Endodermal cell (in vitro differentiated cells): ENCODE measurements at regions not wholly inside any gene's neighbourhood (a gene's known extent, or its start where the extent isn't known, plus 50 kb on each side); places are given as distances from the start of the nearest gene placed in this dataset.

ENCODE experiments used
- DNase-seq: peaks from one replicate; pipeline ENCODE4 v3.0.0-alpha.2; 2017
- H3K27ac ChIP-seq: 2 replicates; pipeline ENCODE4 v1.5.1; 2013; ENCODE audit warnings: mild to moderate bottlenecking, low read depth, low read length, moderate library complexity
- H3K27me3 ChIP-seq: 2 replicates; pipeline ENCODE4 v1.6.1; 2013; ENCODE audit warnings: mild to moderate bottlenecking, low read length, moderate library complexity; ENCODE audit not compliant: insufficient read depth, control insufficient read depth, poor library complexity, severe bottlenecking
- H3K36me3 ChIP-seq: 2 replicates; pipeline ENCODE4 v1.7.0; 2013; ENCODE audit warnings: mild to moderate bottlenecking, low read length, moderate library complexity; ENCODE audit not compliant: control insufficient read depth, insufficient read depth
- H3K4me1 ChIP-seq: one replicate; pipeline ENCODE4 v1.7.0; 2013; ENCODE audit warnings: low read length; ENCODE audit not compliant: control insufficient read depth, insufficient read depth
- H3K4me3 ChIP-seq: 2 replicates; pipeline ENCODE4 v1.5.1; 2013; ENCODE audit warnings: mild to moderate bottlenecking, low read length, moderate library complexity
- H3K9ac ChIP-seq: 2 replicates; pipeline ENCODE4 v1.6.1; 2013; ENCODE audit warnings: mild to moderate bottlenecking, low read length, moderate library complexity; ENCODE audit not compliant: poor library complexity, severe bottlenecking; ENCODE audit errors: extremely low read depth
- H3K9me3 ChIP-seq: 2 replicates; pipeline ENCODE4 v1.6.1; 2013; ENCODE audit warnings: mild to moderate bottlenecking, low read length, moderate library complexity; ENCODE audit not compliant: control insufficient read depth
- H3K27ac Mint-ChIP-seq: 2 replicates; pipeline ENCODE4 v1.8.0; 2020; ENCODE audit warnings: mixed read lengths
- H3K27me3 Mint-ChIP-seq: 2 replicates; pipeline ENCODE4 v1.8.0; 2021; ENCODE audit warnings: mild to moderate bottlenecking, mixed read lengths; ENCODE audit not compliant: insufficient read depth
- H3K36me3 Mint-ChIP-seq: 2 replicates; pipeline ENCODE4 v1.8.0; 2020; ENCODE audit warnings: low read depth, mixed read lengths
- H3K4me1 Mint-ChIP-seq: 2 replicates; pipeline ENCODE4 v1.8.0; 2020; ENCODE audit warnings: mixed read lengths
- H3K4me3 Mint-ChIP-seq: 2 replicates; pipeline ENCODE4 v1.8.0; 2020; ENCODE audit warnings: mild to moderate bottlenecking, moderate library complexity, mixed read lengths
- H3K9me3 Mint-ChIP-seq: 2 replicates; pipeline ENCODE4 v1.8.0; 2020; ENCODE audit warnings: mild to moderate bottlenecking, mixed read lengths
- CTCF ChIP-seq: fragments of 200-600 bp; sonication (generic); conservative IDR thresholded peaks from 2 replicates; pipeline ENCODE4 v1.5.0; 2021; ENCODE audit warnings: antibody characterized with exemption, mild to moderate bottlenecking
- WGBS, 2 experiments: methylation state at CpG; one replicate each; pipeline versions ENCODE4 v1.1.5 to v1.1.7; 2013; ENCODE audit warnings: missing lambda C conversion rate in 2 of 2, mixed read lengths in 1 of 2; ENCODE audit not compliant: insufficient coverage in 1 of 2, insufficient read length in 1 of 2; 5-methylcytosine and 5-hydroxymethylcytosine counted together

GRCh38 chr6:169372589-169372988 lies 118.9 kb upstream of the THBS2 start:
- TF ChIP-seq CTCF, result no peak
- Mint-ChIP-seq H3K36me3 (no peaks in the 10 kb centered on the region), H3K27ac (no peak overlapping the region), H3K27me3 (peaks cover 5% of the 10 kb centered on the region), H3K4me1 (no peaks in the 10 kb centered on the region), H3K9me3 (peaks cover 26% of the 10 kb centered on the region), H3K4me3 (no peak overlapping the region)
- WGBS, 2 experiments, result 81 to 100% methylated on average over 1 to 5 of the region's 5 CpGs
- H3K27ac ChIP-seq, result no peak overlapping the region
- H3K27me3 ChIP-seq, result no peaks in the 10 kb centered on the region
- H3K9ac ChIP-seq, result no peak overlapping the region
- no peak for DNase-seq
- H3K4me1 ChIP-seq, result no peaks in the 10 kb centered on the region
- peaks cover 10% of the 10 kb centered on the region for H3K9me3 ChIP-seq
- no peak overlapping the region for H3K4me3 ChIP-seq
- H3K36me3 ChIP-seq, result no peaks in the 10 kb centered on the region

- Mint-ChIP-seq H3K4me1 (no peaks in the 10 kb centered on the region), H3K36me3 (no peaks in the 10 kb centered on the region), H3K27me3 (peaks cover 5% of the 10 kb centered on the region), H3K9me3 (peaks cover 29% of the 10 kb centered on the region), H3K4me3 (no peak overlapping the region), H3K27ac (no peak overlapping the region)
- Histone ChIP-seq H3K4me3 (no peak overlapping the region), H3K9me3 (peaks cover 10% of the 10 kb centered on the region), H3K4me1 (no peaks in the 10 kb centered on the region), H3K36me3 (no peaks in the 10 kb centered on the region), H3K9ac (no peak overlapping the region), H3K27ac (no peak overlapping the region), H3K27me3 (no peaks in the 10 kb centered on the region)
- DNase-seq, result peak; percentile 69
- no peak for TF ChIP-seq CTCF
- 81 to 90% methylated on average over 5 to 12 of the region's 12 CpGs for WGBS, 2 experiments
These were observed 117.9 kb upstream of the THBS2 start for GRCh38 chr6:169371344-169372127.

GRCh38 chr6:169370666-169371343 lies 117.2 kb upstream of the THBS2 start:
- Mint-ChIP-seq H3K4me3 (no peak overlapping the region), H3K27me3 (peaks cover 5% of the 10 kb centered on the region), H3K27ac (peak overlapping the region; percentile 76), H3K36me3 (no peaks in the 10 kb centered on the region), H3K9me3 (peaks cover 26% of the 10 kb centered on the region), H3K4me1 (no peaks in the 10 kb centered on the region)
- no peak for DNase-seq
- Histone ChIP-seq H3K4me1 (no peaks in the 10 kb centered on the region), H3K36me3 (no peaks in the 10 kb centered on the region), H3K4me3 (no peak overlapping the region), H3K27ac (no peak overlapping the region), H3K27me3 (no peaks in the 10 kb centered on the region), H3K9me3 (peaks cover 6% of the 10 kb centered on the region), H3K9ac (no peak overlapping the region)
- WGBS, 2 experiments, result 83 to 88% methylated on average over 3 to 7 of the region's 8 CpGs
- TF ChIP-seq CTCF, result no peak
